ENCODE measurements at regions not wholly inside any gene's neighbourhood (a gene's known extent, or its start where the extent isn't known, plus 50 kb on each side); places are given as distances from the start of the nearest gene placed in this dataset.

- ChIA-PET CTCF (no interaction called here), POLR2A (no interaction called here)
- ATAC-seq (replicated peaks in 1 of 4) (no peak), DNase-seq (no peak)
- Histone ChIP-seq H3K36me3 (ENCODE audit: control insufficient read depth in 2 of 2, extremely low read depth in 1 of 2, insufficient read depth in 1 of 2, low read length in 1 of 2) (no peaks in the 10 kb centered on the region), H3K9me3 (no peaks in the 10 kb centered on the region), H3K27me3 (replicated peaks in 1 of 2; ENCODE audit: control insufficient read depth in 2 of 2, extremely low read depth in 1 of 2, insufficient read depth in 2 of 2, low read length in 1 of 2) (no peaks in the 10 kb centered on the region), H3K4me3 (ENCODE audit: control insufficient read depth in 1 of 2, extremely low read depth in 1 of 2, low read length in 1 of 2) (no peak overlapping the region), H3K27ac (ENCODE audit: low read length) (no peak overlapping the region), H3K4me1 (ENCODE audit: control insufficient read depth in 1 of 2, extremely low read depth in 1 of 2, insufficient read depth in 2 of 2, low read length in 2 of 2) (no peaks in the 10 kb centered on the region)
- Mint-ChIP-seq H3K36me3 (no peaks in the 10 kb centered on the region), H3K27me3 (no peaks in the 10 kb centered on the region), H3K9me3 (peaks cover 22 to 37% (median 32%) of the 10 kb centered on the region in 3 donors), H3K4me1 (no peaks in the 10 kb centered on the region), H3K4me3 (no peak overlapping the region), H3K27ac (no peak overlapping the region)
- WGBS (ENCODE audit: insufficient coverage), result 75% methylated on average over 3 of the region's 3 CpGs
These were observed 213.3 kb upstream of the TUSC1 start for GRCh38 chr9:25891527-25891926.

- POLR2A ChIA-PET, result no interaction called here
- Mint-ChIP-seq H3K4me3 (no peak overlapping the region), H3K9me3 (peaks cover 17 to 34% (median 25%) of the 10 kb centered on the region in 3 donors), H3K4me1 (no peaks in the 10 kb centered on the region), H3K27ac (no peak overlapping the region), H3K27me3 (no peaks in the 10 kb centered on the region), H3K36me3 (no peaks in the 10 kb centered on the region)
- Histone ChIP-seq H3K9me3 (no peaks in the 10 kb centered on the region), H3K27me3 (replicated peaks in 1 of 2; ENCODE audit: control insufficient read depth in 2 of 2, extremely low read depth in 1 of 2, insufficient read depth in 2 of 2, low read length in 1 of 2) (no peaks in the 10 kb centered on the region), H3K4me1 (ENCODE audit: control insufficient read depth in 1 of 2, extremely low read depth in 1 of 2, insufficient read depth in 2 of 2, low read length in 2 of 2) (no peaks in the 10 kb centered on the region), H3K27ac (ENCODE audit: low read length) (no peak overlapping the region), H3K36me3 (ENCODE audit: control insufficient read depth in 2 of 2, extremely low read depth in 1 of 2, insufficient read depth in 1 of 2, low read length in 1 of 2) (no peaks in the 10 kb centered on the region), H3K4me3 (ENCODE audit: control insufficient read depth in 1 of 2, extremely low read depth in 1 of 2, low read length in 1 of 2) (no peak overlapping the region)
- no CpG with 5 or more reads among the region's 1 CpG for WGBS (ENCODE audit: insufficient coverage)
- CTCF ChIA-PET, result no interaction called here
- ATAC-seq (replicated peaks in 1 of 4) (no peak), DNase-seq (no peak)
These were observed 211.4 kb upstream of the TUSC1 start for GRCh38 chr9:25889661-25890060.

- Mint-ChIP-seq H3K27ac (no peak overlapping the region), H3K9me3 (peaks cover 13 to 19% (median 16%) of the 10 kb centered on the region in 3 donors), H3K4me1 (no peaks in the 10 kb centered on the region), H3K36me3 (no peaks in the 10 kb centered on the region), H3K4me3 (no peak overlapping the region), H3K27me3 (no peaks in the 10 kb centered on the region)
- Histone ChIP-seq H3K4me3 (ENCODE audit: control insufficient read depth in 1 of 2, extremely low read depth in 1 of 2, low read length in 1 of 2) (no peak overlapping the region), H3K4me1 (ENCODE audit: control insufficient read depth in 1 of 2, extremely low read depth in 1 of 2, insufficient read depth in 2 of 2, low read length in 2 of 2) (no peaks in the 10 kb centered on the region), H3K9me3 (no peaks in the 10 kb centered on the region), H3K36me3 (ENCODE audit: control insufficient read depth in 2 of 2, extremely low read depth in 1 of 2, insufficient read depth in 1 of 2, low read length in 1 of 2) (no peaks in the 10 kb centered on the region), H3K27ac (ENCODE audit: low read length) (no peak overlapping the region), H3K27me3 (replicated peaks in 1 of 2; ENCODE audit: control insufficient read depth in 2 of 2, extremely low read depth in 1 of 2, insufficient read depth in 2 of 2, low read length in 1 of 2) (no peaks in the 10 kb centered on the region)
- POLR2A ChIA-PET, result no interaction called here
- CTCF ChIA-PET, result no interaction called here
- DNase-seq, result no peak
- ATAC-seq (replicated peaks in 1 of 4), result no peak
- no CpG with 5 or more reads among the region's 1 CpG for WGBS (ENCODE audit: insufficient coverage)
These were observed 198.0 kb upstream of the TUSC1 start for GRCh38 chr9:25876248-25876647.

- DNase-seq (no peak), ATAC-seq (replicated peaks in 1 of 4) (no peak)
- Histone ChIP-seq H3K9me3 (no peaks in the 10 kb centered on the region), H3K36me3 (ENCODE audit: control insufficient read depth in 2 of 2, extremely low read depth in 1 of 2, insufficient read depth in 1 of 2, low read length in 1 of 2) (no peaks in the 10 kb centered on the region), H3K4me1 (ENCODE audit: control insufficient read depth in 1 of 2, extremely low read depth in 1 of 2, insufficient read depth in 2 of 2, low read length in 2 of 2) (no peaks in the 10 kb centered on the region), H3K4me3 (ENCODE audit: control insufficient read depth in 1 of 2, extremely low read depth in 1 of 2, low read length in 1 of 2) (no peak overlapping the region), H3K27me3 (replicated peaks in 1 of 2; ENCODE audit: control insufficient read depth in 2 of 2, extremely low read depth in 1 of 2, insufficient read depth in 2 of 2, low read length in 1 of 2) (no peaks in the 10 kb centered on the region), H3K27ac (ENCODE audit: low read length) (no peak overlapping the region)
- H3K4me3 Mint-ChIP-seq, result no peak overlapping the region
- H3K4me1 Mint-ChIP-seq, result no peaks in the 10 kb centered on the region
- H3K9me3 Mint-ChIP-seq, result peaks cover 8 to 22% (median 18%) of the 10 kb centered on the region in 3 donors
- ChIA-PET CTCF (no interaction called here), POLR2A (no interaction called here)
- no CpG with 5 or more reads among the region's 1 CpG for WGBS (ENCODE audit: insufficient coverage)
- H3K27me3 Mint-ChIP-seq, result no peaks in the 10 kb centered on the region
- no peaks in the 10 kb centered on the region for H3K36me3 Mint-ChIP-seq
- H3K27ac Mint-ChIP-seq, result no peak overlapping the region
These were observed 186.3 kb upstream of the TUSC1 start for GRCh38 chr9:25864509-25864908.

GRCh38 chr9:25861421-25861820, 183.2 kb upstream of the TUSC1 start:
- Histone ChIP-seq H3K4me3 (ENCODE audit: control insufficient read depth in 1 of 2, extremely low read depth in 1 of 2, low read length in 1 of 2) (no peak overlapping the region), H3K27me3 (replicated peaks in 1 of 2; ENCODE audit: control insufficient read depth in 2 of 2, extremely low read depth in 1 of 2, insufficient read depth in 2 of 2, low read length in 1 of 2) (no peaks in the 10 kb centered on the region), H3K4me1 (ENCODE audit: control insufficient read depth in 1 of 2, extremely low read depth in 1 of 2, insufficient read depth in 2 of 2, low read length in 2 of 2) (no peaks in the 10 kb centered on the region), H3K9me3 (no peaks in the 10 kb centered on the region), H3K27ac (ENCODE audit: low read length) (no peak overlapping the region), H3K36me3 (ENCODE audit: control insufficient read depth in 2 of 2, extremely low read depth in 1 of 2, insufficient read depth in 1 of 2, low read length in 1 of 2) (no peaks in the 10 kb centered on the region)
- no peak for DNase-seq
- no peak for ATAC-seq (replicated peaks in 1 of 4)
- ChIA-PET CTCF (no interaction called here), POLR2A (no interaction called here)
- Mint-ChIP-seq H3K4me3 (no peak overlapping the region), H3K4me1 (no peaks in the 10 kb centered on the region), H3K27ac (no peak overlapping the region), H3K36me3 (no peaks in the 10 kb centered on the region), H3K9me3 (peaks cover 10 to 25% (median 21%) of the 10 kb centered on the region in 3 donors), H3K27me3 (no peaks in the 10 kb centered on the region)
- no CpG with 5 or more reads among the region's 2 CpGs for WGBS (ENCODE audit: insufficient coverage)

GRCh38 chr9:25857147-25857546, 178.9 kb upstream of the TUSC1 start:
- Mint-ChIP-seq H3K27me3 (no peaks in the 10 kb centered on the region), H3K36me3 (no peaks in the 10 kb centered on the region), H3K27ac (no peak overlapping the region), H3K4me1 (no peaks in the 10 kb centered on the region), H3K4me3 (no peak overlapping the region), H3K9me3 (peaks cover 5 to 33% (median 28%) of the 10 kb centered on the region in 3 donors)
- ChIA-PET POLR2A (no interaction called here), CTCF (no interaction called here)
- H3K27ac ChIP-seq (ENCODE audit: low read length), result no peak overlapping the region
- H3K27me3 ChIP-seq (replicated peaks in 1 of 2; ENCODE audit: control insufficient read depth in 2 of 2, extremely low read depth in 1 of 2, insufficient read depth in 2 of 2, low read length in 1 of 2), result no peaks in the 10 kb centered on the region
- no peak overlapping the region for H3K4me3 ChIP-seq (ENCODE audit: control insufficient read depth in 1 of 2, extremely low read depth in 1 of 2, low read length in 1 of 2)
- H3K36me3 ChIP-seq (ENCODE audit: control insufficient read depth in 2 of 2, extremely low read depth in 1 of 2, insufficient read depth in 1 of 2, low read length in 1 of 2), result no peaks in the 10 kb centered on the region
- WGBS (ENCODE audit: insufficient coverage), result 0% methylated on average over 1 of the region's 1 CpG
- H3K9me3 ChIP-seq, result no peaks in the 10 kb centered on the region
- DNase-seq (no peak), ATAC-seq (replicated peaks in 1 of 4) (no peak)
- H3K4me1 ChIP-seq (ENCODE audit: control insufficient read depth in 1 of 2, extremely low read depth in 1 of 2, insufficient read depth in 2 of 2, low read length in 2 of 2), result no peaks in the 10 kb centered on the region

- Histone ChIP-seq H3K4me1 (ENCODE audit: control insufficient read depth in 1 of 2, extremely low read depth in 1 of 2, insufficient read depth in 2 of 2, low read length in 2 of 2) (no peaks in the 10 kb centered on the region), H3K27ac (ENCODE audit: low read length) (no peak overlapping the region), H3K9me3 (no peaks in the 10 kb centered on the region), H3K27me3 (replicated peaks in 1 of 2; ENCODE audit: control insufficient read depth in 2 of 2, extremely low read depth in 1 of 2, insufficient read depth in 2 of 2, low read length in 1 of 2) (no peaks in the 10 kb centered on the region), H3K36me3 (ENCODE audit: control insufficient read depth in 2 of 2, extremely low read depth in 1 of 2, insufficient read depth in 1 of 2, low read length in 1 of 2) (no peaks in the 10 kb centered on the region), H3K4me3 (ENCODE audit: control insufficient read depth in 1 of 2, extremely low read depth in 1 of 2, low read length in 1 of 2) (no peak overlapping the region)
- DNase-seq (no peak), ATAC-seq (replicated peaks in 1 of 4) (no peak)
- Mint-ChIP-seq H3K4me3 (no peak overlapping the region), H3K9me3 (peaks cover 0 to 29% (median 18%) of the 10 kb centered on the region in 3 donors), H3K4me1 (no peaks in the 10 kb centered on the region), H3K27me3 (no peaks in the 10 kb centered on the region), H3K36me3 (no peaks in the 10 kb centered on the region), H3K27ac (no peak overlapping the region)
- ChIA-PET CTCF (no interaction called here), POLR2A (interaction anchor here in 1 of 2 donors (0.6 kb wide), 1 partner anchor 68 kb away, joined by 3 read pairs; no protein-coding TSS in a partner anchor)
- WGBS (ENCODE audit: insufficient coverage), result 33% methylated on average over 1 of the region's 2 CpGs
These were observed 172.6 kb upstream of the TUSC1 start for GRCh38 chr9:25850803-25851202.
